ENCODE measurements at regions not wholly inside any gene's neighbourhood (a gene's known extent, or its start where the extent isn't known, plus 50 kb on each side); places are given as distances from the start of the nearest gene placed in this dataset.
A peak's percentile ranks its signal among the peaks of the same experiment; 100 is the strongest.

DNA sequence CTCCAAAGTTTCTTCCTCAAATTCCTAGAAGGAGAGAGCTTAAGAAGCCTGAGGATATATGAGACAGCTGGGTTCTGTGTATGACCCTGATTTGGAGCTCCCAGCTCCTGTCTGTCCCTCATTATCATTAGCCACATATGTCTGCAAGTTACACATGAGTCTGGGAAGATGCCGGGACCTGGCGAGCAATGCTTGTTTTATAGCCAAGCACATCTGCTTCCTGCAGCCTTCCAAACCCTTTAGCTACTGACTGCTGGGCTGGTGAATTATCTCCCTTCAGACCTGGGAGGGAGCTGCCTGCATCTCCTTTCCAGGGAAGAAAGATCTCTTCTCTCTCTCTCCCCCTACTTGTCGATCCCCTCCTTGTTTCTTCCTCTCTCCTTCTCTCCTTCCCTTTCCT is 556.7 kb upstream of the BOD1L1 start:
- DNase-seq = peak; percentile 64

DNA sequence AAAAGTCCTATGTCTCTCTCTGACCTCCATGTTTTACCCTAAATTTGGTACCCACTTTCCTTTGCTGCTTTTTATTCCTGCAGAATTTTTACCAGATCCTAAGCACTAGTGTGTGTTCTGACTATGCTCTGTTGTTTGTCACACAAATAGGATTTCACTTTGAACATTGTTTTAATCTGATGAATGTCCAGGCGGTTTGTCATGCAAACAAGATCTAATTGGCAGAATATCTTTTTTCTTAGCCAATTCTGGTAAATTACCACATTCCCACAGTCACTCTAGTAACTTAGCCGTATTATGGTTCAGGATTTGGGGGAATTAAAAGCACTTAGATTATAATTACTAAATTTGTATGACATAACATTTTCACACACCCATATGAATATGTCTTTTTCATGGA is 557.2 kb upstream of the BOD1L1 start:
- DNase-seq = no peak

DNA sequence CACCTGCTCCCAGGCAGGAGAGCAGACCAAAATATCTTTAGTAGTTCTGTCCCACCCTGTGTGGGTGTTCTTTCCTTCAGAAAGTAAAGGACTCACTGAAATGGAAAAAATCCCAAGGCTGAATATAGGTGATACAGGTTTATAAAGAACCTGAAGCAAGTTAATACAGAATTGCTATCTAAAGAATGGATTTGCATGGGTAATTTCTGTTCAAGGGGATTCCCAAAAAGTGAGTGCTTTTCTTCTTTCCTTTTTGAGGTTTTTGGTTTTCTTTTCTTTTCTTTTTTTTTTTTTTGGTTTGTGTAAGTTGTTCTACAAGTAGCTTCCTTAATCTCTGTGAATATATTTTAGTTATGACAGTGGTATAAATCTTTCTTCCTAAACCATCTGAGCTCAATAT is 560.7 kb upstream of the BOD1L1 start:
- no peak for DNase-seq

DNA sequence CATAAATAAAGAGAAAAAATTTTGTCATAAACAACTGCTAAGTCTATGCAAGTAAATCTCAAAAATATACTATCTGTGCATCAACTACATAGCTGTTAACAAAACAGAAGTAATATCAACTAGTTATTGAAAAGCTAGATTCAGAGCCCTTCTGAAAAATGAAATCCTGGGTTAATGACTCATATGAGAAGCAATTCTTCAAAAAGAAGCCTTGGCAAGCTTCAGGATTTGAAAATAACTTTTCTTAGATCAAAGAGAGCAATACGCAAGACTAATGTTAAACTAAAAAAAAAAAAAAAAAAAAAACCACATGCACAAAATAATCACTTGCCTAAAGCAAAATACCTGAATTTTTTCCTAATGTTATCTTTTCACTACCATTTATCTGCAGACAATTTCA is 566.1 kb upstream of the BOD1L1 start:
- no peak for DNase-seq

DNA sequence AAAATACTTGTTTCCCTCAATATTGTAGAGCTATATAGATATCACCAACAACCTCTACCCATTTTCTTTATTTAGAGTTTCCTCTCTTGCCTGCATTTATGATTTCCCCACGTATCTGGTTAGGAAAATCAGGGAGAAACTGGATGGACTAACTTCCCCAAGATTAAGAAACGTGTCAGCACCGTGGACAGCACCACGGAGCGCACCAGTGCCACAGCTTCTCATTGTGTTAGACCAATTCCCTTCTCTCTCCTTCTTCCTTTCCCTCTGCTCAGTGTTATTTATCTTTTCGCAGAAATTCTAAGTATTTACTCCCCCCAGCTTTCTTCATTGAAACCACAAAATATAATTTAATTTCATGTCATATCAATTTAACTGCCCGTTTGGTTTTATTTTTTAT is 568.6 kb upstream of the BOD1L1 start:
- peak; percentile 79 for DNase-seq

DNA sequence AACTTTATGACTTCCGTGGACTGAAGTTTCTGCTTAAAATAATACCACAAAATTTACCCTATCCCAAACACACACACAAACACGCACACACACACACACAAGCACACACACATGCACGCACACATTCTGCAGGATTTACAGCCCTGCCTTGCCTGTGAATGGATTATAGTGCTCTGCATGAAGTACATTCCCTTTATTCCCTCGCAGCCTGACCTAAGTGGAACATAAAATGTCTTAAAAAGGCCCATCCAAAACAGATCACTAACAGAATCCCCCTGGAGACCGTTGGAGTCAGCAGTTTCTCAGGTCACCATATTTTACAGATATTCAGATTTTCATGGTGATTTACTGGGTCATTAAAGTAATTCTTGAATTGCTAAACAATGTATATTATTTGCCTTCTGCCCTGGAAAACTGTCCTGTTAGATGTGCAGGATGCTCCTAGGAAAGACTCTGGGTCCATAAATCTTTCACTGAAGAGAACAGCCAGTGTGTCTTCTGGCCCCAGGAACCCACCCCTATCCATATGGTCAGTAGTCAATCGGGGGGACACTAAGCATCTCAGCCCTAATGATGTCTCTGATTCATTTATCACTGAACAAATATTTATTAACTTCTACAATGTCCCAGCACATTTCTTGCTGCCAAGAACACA is 587.7 kb upstream of the BOD1L1 start:
- DNase-seq = no peak

DNA sequence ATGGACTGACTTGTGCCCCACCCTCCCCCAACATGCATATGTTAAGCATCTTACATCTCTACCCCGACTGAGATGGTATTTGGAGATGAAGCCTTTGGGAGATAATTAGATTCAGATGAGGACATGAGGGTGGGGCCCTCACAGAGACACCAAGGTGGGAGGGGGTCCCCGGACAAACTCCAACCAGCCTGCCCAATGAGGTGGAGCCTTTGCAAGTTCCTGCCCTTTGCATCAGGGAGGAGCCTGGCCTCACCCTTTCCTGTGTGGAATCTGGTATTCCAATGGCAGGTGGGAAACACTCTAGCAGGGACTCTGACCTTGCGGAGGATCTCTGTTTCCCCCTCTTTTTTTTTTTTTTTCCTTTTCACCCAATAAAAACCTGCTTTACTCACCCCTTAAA is 589.9 kb upstream of the BOD1L1 start:
- no peak for DNase-seq

DNA sequence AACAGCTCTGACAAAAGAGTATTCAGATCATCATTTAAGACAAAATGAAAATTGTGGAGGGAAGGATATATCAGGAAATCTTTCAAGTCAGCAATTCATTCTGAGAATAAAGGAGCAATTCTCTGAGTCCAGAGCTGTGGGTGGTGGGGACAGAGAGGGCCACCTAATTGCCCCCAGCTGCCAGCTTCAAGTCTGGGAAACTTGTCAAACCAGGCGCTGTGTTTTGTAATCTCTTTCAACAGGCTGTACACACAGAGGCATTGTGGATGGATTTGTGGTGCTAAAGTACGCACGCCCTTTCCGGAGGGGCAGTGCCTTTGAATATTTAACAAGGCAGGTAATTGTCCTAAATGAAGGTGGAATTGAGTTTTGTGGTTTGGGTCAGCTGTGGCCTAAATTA is 591.1 kb upstream of the BOD1L1 start:
- DNase-seq = peak; percentile 54

DNA sequence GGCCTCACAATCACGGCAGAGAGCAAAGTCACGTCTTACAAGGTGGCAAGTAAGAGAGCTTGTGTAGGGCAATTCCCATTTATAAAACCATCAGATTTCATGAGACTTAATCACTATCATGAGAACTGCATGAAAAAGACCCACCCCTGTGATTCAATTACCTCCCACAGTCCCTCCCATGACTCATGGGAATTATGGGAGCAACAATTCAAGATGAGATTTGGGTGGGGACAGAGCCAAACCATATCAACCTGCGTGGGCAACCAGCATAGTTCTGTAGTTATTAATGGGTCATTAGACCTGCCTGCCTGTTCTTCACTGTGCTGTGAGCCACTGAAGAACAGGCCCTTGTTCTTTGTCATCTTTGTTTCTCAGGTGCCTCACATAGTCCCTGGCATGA is 593.7 kb upstream of the BOD1L1 start:
- DNase-seq = no peak

DNA sequence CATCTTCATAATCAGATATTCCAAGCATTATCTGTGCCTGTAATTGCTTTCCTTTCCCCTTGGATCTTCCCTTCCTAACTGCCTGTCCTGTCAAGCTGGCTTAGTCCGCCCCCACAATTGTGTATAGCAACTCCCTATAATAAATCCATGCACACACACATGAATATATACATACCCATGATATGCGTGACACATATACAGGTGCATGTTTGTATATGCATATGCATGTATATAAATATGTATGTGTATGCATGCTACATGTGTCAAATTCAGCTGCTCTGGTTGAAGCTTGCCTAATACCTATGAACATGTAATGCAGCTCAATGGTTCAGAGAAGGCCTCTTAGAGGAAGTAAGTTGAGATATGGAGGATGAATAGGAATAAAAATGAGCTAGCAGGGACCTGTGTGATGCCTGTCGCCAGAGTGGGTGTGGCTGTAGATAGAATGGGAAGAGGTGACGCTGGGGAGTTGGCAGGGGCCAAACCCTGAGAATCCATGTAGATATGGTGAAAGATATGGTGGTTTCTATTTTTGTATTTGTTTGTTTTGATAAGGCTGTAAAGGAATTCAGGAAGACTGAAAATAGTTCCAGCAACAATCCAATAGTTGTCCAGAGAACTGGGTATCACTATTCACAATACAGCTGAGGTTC is 595.0 kb upstream of the BOD1L1 start:
- no peak for DNase-seq

DNA sequence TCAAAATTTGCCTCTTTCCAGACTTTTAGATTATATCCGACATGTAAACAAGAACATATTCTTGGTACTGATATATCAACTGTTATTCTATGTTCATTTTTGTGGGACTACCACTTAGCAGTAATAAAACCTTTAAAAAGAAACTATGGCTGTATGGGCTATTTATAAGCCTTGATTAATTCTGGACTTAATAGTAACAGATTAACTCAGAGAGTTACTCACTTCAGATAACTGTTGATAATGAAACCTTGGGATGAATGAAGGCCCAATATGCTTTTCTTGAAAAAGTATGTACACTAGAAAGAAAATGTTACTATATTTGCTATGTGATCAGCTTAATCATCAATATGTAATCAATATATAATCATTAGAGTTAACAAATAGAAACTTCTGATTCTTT is 595.9 kb upstream of the BOD1L1 start:
- no peak for DNase-seq

DNA sequence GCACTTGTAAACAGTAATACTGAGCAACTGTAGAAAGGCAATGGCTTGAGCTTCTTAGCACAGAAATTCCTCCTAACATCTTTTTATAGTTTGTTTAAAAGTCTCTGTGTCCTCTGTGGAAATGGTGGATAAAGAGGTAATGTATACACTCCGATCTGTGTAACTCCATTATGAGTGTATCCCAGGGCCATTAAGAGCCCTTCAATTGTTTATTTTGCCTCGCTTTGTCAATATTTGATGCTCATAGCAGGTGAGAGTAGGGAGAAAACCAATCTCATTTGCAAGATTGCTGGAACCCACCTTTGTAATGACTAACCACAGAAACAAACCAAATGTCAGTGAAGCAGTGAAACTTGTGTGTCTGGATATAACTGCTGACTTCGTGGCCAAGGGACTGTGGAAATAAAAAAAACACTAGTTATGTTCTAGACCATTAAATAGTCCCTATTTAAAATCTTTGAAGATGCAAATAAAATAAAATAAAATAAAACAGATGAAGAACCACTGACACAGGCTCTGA is 598.2 kb upstream of the BOD1L1 start:
- DNase-seq = no peak

DNA sequence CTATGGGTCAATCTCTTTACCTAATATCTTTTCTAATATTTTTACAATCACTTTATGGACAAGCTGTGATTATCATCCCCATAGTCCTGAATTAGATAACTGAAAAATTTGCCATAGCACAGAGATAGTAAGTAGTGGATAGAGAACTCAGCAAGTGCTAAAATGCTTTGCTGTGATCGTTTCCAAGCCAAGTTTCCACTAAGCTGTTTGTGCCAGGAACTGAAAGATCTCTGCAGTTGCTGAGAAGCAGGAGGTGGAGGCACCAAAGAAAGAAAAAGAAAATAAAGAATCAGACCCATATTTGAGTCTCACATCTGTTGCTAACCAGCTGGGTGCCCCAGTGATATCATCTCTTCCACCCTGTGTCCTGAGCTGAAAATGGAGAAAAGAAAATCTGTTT is 605.6 kb upstream of the BOD1L1 start:
- no peak for DNase-seq

DNA sequence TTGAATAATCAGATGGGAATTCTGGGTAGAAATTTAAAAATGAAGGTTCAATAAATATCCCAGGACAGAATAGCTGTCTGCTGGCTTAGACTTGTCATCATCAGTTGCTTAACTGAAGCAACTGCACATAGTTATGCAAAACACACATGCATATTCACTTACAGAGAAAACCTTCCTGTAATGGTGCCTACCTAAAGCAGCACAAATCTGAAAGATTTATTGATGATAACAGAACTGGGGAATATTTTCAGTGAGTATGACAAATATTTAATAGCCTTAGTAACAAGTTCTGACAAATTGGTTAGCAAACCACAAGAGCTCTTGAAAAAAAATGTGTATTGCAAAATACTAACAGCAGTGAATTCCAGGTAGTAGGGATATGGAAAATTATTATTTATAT is 606.8 kb upstream of the BOD1L1 start:
- no peak for DNase-seq

DNA sequence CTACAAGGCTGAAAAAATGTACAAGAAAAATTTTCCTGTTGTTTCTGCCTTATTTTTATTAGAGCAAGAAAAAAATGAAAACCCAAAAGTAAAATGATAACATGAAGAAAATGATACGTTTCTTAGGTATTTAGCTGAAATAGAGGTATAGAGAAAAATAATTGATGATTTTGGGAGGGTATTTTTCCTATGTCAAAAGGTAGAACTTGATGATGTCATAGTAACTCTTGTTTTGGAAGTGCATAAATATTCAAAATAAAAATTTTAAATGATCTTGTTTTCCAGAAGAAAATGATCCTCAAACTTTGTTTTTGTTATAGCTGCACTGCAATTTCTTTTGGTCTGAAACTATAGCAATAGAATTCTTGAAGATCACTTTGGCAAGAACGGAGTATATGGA is 608.8 kb upstream of the BOD1L1 start:
- no peak for DNase-seq

DNA sequence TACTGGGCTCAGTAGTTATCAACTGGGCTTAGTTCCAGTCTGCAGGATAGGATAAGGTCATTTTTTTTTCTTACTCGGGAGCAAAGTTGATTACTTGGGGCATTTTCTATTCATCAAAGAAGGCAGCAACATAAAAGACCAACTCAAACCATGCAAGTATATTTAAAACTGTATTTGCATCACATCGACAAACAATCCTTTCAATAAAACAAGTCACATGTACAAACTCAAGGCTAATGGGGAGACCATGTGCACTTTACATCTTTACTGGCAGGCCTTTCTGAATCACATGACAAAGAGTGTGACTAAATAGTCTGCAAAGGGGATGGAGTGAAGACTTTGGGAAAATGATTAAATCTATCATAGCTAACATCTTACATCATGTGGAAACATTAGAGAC is 610.4 kb upstream of the BOD1L1 start:
- DNase-seq = no peak

DNA sequence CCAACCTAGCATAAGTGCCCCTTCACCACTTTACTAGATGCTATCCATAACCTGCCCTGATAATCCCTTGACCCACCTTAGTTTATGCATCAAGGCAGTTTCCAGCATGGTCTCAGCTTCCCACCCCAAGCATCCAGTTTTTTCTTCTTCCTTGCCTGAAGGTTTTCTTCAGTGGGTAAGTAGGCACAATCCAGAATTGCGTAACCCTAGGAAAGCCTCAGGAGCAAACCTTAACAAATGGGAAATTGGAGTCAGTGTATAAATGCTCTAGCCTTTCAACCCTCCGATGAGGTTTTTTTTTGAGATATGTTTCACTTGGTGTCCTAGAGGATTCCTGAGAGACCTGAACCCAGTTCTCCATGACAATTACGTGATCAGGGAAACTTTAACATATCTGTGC is 614.0 kb upstream of the BOD1L1 start:
- DNase-seq = no peak

DNA sequence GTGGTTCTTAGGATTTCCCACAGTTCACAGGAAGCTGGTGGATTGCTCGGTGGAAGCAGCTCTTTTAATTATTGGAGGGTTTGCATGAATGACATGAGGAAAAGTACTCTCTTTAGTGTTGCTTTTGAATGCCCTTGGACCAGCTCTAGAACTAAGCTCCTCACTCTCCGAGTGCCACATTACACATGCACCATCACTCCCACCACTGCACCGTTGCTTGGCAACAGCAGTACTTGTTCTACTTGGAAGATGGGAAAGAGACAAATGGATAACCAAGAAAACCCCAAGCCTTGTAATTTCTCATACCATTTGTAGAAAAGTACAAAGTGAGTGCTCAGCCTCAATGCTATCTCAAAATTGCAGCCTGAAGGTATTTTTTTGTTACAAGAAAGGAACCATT is 620.2 kb upstream of the BOD1L1 start:
- no peak for DNase-seq

DNA sequence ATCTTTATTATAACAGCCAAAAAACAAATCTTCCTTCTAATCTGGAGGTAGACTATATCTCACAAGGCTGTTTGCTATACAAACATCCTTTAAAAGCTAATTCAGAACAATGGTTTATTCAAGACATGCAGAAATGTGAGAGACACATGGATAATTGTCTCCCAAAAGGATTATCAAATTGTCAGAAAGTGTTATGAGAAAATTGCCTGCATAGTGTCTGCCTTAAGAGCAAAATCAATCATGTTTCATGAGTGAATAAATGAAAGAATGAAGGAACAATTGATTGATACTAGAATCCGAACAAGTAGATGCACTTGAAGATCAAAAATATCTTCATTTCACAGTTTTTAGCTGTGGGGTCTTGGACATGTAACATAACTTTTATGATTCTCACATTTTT is 621.7 kb upstream of the BOD1L1 start:
- no peak for DNase-seq

DNA sequence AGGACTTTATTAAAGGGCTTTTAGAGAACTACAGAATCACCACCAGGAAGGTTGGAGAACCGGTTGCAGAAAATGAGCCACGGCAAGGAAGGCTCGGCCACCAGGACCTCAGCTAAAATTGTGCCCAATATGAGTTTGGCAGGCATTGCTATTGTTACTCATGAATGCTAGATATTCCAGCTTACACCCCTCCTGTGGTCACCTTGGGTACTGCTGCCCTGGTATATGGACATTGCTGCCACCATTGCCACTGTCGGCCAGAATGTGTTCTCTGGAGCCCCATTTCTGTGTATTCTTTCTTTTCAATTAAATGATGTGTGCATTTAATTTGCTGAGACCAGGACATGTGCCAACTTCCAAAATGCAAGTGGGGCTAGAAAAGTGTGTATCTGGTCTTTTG is 626.7 kb upstream of the BOD1L1 start:
- DNase-seq = peak; percentile 55

DNA sequence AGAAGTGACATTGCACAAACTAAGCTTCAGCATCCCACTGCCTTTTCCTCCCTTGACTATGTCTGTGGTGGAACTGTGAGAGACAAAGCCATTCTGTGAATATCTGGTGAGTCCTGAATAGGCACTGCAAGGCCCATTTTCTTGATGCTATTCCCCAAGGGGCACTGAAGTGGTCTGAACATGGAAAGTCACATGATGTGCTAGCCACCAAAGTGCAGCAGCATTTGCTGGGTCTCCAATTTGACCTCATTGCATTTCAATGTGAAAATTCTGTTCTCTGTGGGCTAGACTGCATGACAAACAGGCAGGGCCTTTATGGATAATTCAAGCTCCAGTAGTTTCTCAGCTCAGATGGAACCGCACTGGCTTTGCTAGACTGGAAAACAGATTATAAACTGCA is 627.4 kb upstream of the BOD1L1 start:
- DNase-seq = no peak

DNA sequence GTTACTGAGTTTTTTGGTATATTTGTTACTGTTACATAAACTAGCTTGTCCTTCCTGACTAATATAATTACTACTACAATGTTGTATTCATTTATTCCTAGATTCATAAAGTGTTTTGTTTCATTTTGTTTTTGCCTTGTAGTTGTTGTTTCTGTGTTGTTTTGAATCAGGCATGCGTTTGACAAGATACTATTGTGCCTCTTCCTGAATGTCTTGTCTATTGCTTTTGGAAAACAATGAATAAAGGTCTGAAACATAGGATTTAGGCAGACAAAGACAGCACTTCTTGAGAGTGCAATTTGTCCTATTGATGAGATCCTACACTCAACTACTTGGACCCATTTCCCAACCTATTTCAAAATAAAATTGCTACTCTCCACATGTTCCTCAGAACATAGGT is 630.4 kb upstream of the BOD1L1 start:
- no peak for DNase-seq

DNA sequence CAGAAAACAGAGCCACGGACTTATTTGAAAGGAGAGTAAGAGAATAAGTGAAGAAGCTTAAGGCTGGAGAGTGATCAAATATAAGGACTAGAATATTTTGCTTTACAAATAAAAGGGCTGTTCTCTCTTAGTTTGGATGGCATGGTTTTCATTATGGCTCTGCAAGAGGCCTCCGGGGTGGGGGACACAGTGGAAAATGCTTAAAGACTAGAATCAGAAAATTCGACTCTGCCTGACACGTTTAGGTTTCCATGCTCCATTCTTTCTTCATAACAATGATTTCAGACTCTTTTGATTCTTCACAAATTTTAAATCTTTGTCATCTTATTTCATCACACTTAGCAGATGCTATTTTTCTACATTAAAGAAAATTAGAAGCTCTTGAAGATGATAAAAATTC is 632.4 kb upstream of the BOD1L1 start:
- no peak for DNase-seq

DNA sequence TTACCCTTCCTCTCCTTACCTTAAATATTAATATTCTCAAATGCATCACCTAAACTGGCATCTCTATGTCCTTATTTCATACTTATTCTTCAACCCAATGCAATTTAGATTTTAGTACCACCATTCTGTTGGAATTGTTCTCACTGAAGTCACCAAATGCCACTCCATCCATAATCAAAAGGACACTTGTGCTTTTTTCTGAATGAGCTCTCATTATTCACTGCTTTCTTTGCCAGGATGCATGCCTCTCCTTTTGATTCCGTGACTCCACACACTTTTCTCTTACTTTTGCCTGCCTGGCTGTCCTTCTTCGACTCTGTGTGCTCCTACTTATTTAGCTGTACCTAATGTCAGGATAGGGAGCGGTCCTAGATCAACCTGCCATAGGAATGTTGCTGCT is 633.1 kb upstream of the BOD1L1 start:
- DNase-seq = no peak

DNA sequence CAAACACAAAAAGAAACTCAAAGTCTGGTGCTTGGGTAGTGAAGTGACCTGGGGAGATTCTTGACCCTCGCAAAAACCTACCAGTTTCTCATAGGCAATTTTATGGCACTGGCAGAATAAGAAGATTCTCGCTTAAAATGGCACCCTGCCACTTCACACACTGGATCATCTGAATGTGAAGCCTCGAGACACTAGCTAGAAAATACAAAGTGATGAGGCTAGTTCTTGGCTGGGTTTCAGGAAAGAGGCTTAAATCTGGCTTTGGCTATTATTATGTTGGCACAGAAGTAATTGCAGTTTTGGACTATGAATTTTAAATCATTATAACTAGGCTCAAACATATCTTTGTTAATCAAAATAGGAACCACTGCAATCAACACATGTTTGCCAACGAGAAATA is 634.7 kb upstream of the BOD1L1 start:
- DNase-seq = no peak
